Spleen (tissue), 7 donors: ENCODE measurements at regions not wholly inside any gene's neighbourhood (a gene's known extent, or its start where the extent isn't known, plus 50 kb on each side); places are given as distances from the start of the nearest gene placed in this dataset.

Experiments used
- POLR2A ChIP-seq, 3 donors: fragments of 450-650 bp; IDR thresholded peaks; one replicate each; pipeline ENCODE4 v1.5.1; 2017; ENCODE audit warnings: antibody characterized with exemption in 3 of 3, mild to moderate bottlenecking in 1 of 3
- TF ChIP-seq, protein P1 (sequence below), 11 experiments: fragments of 200-600 bp in 7 of 11; fragments of 450-650 bp in 4 of 11; sonication (generic) in 4 of 11; IDR thresholded peaks in 8 of 11; conservative IDR thresholded peaks in 3 of 11; 1 replicate in 7 of 11; 2 replicates in 4 of 11; pipeline versions ENCODE4 v1.4.0 to v1.8.0; 2016 to 2021; ENCODE audit warnings: antibody characterized with exemption in 11 of 11, inconsistent platforms in 4 of 11, mild to moderate bottlenecking in 1 of 11
- donor health status: DM: no; HTN: no; CAD: no; lungs with moderate emphysema.
- donor health status: DM: no; HTN: no; CAD: no.
- donor health status: DM: no; HTN: no; CAD: no.

- TF ChIP-seq POLR2A (IDR thresholded peaks at IDR 0.05), result no peak
- TF ChIP-seq, protein P1, sequence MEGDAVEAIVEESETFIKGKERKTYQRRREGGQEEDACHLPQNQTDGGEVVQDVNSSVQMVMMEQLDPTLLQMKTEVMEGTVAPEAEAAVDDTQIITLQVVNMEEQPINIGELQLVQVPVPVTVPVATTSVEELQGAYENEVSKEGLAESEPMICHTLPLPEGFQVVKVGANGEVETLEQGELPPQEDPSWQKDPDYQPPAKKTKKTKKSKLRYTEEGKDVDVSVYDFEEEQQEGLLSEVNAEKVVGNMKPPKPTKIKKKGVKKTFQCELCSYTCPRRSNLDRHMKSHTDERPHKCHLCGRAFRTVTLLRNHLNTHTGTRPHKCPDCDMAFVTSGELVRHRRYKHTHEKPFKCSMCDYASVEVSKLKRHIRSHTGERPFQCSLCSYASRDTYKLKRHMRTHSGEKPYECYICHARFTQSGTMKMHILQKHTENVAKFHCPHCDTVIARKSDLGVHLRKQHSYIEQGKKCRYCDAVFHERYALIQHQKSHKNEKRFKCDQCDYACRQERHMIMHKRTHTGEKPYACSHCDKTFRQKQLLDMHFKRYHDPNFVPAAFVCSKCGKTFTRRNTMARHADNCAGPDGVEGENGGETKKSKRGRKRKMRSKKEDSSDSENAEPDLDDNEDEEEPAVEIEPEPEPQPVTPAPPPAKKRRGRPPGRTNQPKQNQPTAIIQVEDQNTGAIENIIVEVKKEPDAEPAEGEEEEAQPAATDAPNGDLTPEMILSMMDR (IDR thresholded peaks at IDR 0.05 in 8 of 11, conservative IDR thresholded peaks at IDR 0.05 in 3 of 11), result no peak
Observed at GRCh38 chr6:66344796-66345195, 637.8 kb upstream of the EYS start.
